Activated T-helper 9 cell treated with anti-CD3 and anti-CD28 coated beads, Interleukin-2, amount 50 U/mL, for 16 hours (primary cell): ENCODE measurements at regions not wholly inside any gene's neighbourhood (a gene's known extent, or its start where the extent isn't known, plus 50 kb on each side); places are given as distances from the start of the nearest gene placed in this dataset.

ENCODE experiments used
- DNase-seq: peaks from one replicate; pipeline ENCODE4 v3.0.0-alpha.2; 2020; ENCODE audit warnings: low read depth

- DNase-seq, result no peak
Observed at GRCh38 chr12:91967590-91967989, 178.1 kb downstream of the BTG1 start.

GRCh38 chr12:91965781-91966180 lies 179.9 kb downstream of the BTG1 start:
- no peak for DNase-seq

GRCh38 chr12:91964501-91964900 lies 181.1 kb downstream of the BTG1 start:
- no peak for DNase-seq

GRCh38 chr12:91959220-91959619 lies 186.4 kb downstream of the BTG1 start:
- no peak for DNase-seq

- no peak for DNase-seq
Observed at GRCh38 chr12:91958816-91959215, 186.8 kb downstream of the BTG1 start.

GRCh38 chr12:91954747-91955146 lies 190.9 kb downstream of the BTG1 start:
- no peak for DNase-seq

- DNase-seq, result no peak
Observed at GRCh38 chr12:91954326-91954725, 191.3 kb downstream of the BTG1 start.

GRCh38 chr12:91952916-91953315 lies 192.7 kb downstream of the BTG1 start:
- no peak for DNase-seq

- no peak for DNase-seq
Observed at GRCh38 chr12:91951571-91951970, 194.1 kb downstream of the BTG1 start.

GRCh38 chr12:91948504-91948903 lies 197.1 kb downstream of the BTG1 start:
- DNase-seq, result no peak

GRCh38 chr12:91947459-91947858 lies 198.2 kb downstream of the BTG1 start:
- no peak for DNase-seq

GRCh38 chr12:91944637-91945036 lies 201.0 kb downstream of the BTG1 start:
- DNase-seq, result no peak

- no peak for DNase-seq
Observed at GRCh38 chr12:91940826-91941570, 204.6 kb downstream of the BTG1 start.

- no peak for DNase-seq
Observed at GRCh38 chr12:91940322-91940721, 205.3 kb downstream of the BTG1 start.

- DNase-seq, result no peak
Observed at GRCh38 chr12:91937706-91938105, 207.9 kb downstream of the BTG1 start.

GRCh38 chr12:91937009-91937408 lies 208.6 kb downstream of the BTG1 start:
- no peak for DNase-seq

- DNase-seq, result no peak
Observed at GRCh38 chr12:91935296-91935695, 210.3 kb downstream of the BTG1 start.

GRCh38 chr12:91931111-91931510 lies 214.5 kb downstream of the BTG1 start:
- no peak for DNase-seq

GRCh38 chr12:91928501-91928900 lies 217.1 kb downstream of the BTG1 start:
- DNase-seq, result no peak

GRCh38 chr12:91926848-91927247 lies 218.8 kb downstream of the BTG1 start:
- DNase-seq, result no peak

GRCh38 chr12:91924827-91925226 lies 220.8 kb downstream of the BTG1 start:
- DNase-seq, result no peak

GRCh38 chr12:91923864-91924263 lies 221.8 kb downstream of the BTG1 start:
- DNase-seq, result no peak

GRCh38 chr12:91922674-91923073 lies 223.0 kb downstream of the BTG1 start:
- DNase-seq, result no peak

- DNase-seq, result no peak
Observed at GRCh38 chr12:91922139-91922538, 223.5 kb downstream of the BTG1 start.
